AG08395 (cell line): ENCODE measurements at regions not wholly inside any gene's neighbourhood (a gene's known extent, or its start where the extent isn't known, plus 50 kb on each side); places are given as distances from the start of the nearest gene placed in this dataset.
"Not testable (repeated sequence)": the region's sequence is repeated elsewhere in the genome, so short reads cannot be mapped to it uniquely, and the experiment has no call there.

Experiments used
- DNase-seq: peaks from one replicate; pipeline ENCODE4 v3.0.0; 2012; ENCODE audit warnings: mixed read lengths, low spot score

- no peak for DNase-seq
Observed at GRCh38 chrX:11836284-11836683, 78.2 kb downstream of the MSL3 start.

GRCh38 chrX:11837437-11837836, 79.4 kb downstream of the MSL3 start:
- no peak for DNase-seq

- DNase-seq: no peak
Observed at GRCh38 chrX:11864171-11864570, 106.1 kb downstream of the MSL3 start.

GRCh38 chrX:11867610-11868345, 109.7 kb downstream of the MSL3 start:
- DNase-seq: no peak

GRCh38 chrX:11870789-11871188, 112.8 kb downstream of the MSL3 start:
- no peak for DNase-seq

- no peak for DNase-seq
Observed at GRCh38 chrX:11881485-11882170, 123.6 kb downstream of the MSL3 start.

GRCh38 chrX:11886745-11887144, 128.7 kb downstream of the MSL3 start:
- no peak for DNase-seq

GRCh38 chrX:11887175-11887574, 129.1 kb downstream of the MSL3 start:
- DNase-seq: no peak

- no peak for DNase-seq
Observed at GRCh38 chrX:11888421-11888820, 130.4 kb downstream of the MSL3 start.

GRCh38 chrX:11889791-11890190, 131.8 kb downstream of the MSL3 start:
- DNase-seq: no peak

- DNase-seq: no peak
Observed at GRCh38 chrX:11890836-11891514, 132.9 kb downstream of the MSL3 start.

GRCh38 chrX:11893933-11894710, 136.1 kb downstream of the MSL3 start:
- no peak for DNase-seq

- DNase-seq: no peak
Observed at GRCh38 chrX:11899091-11899490, 141.1 kb downstream of the MSL3 start.

GRCh38 chrX:11905933-11906332, 147.9 kb downstream of the MSL3 start:
- DNase-seq: not testable (repeated sequence)

- peak; percentile 9 for DNase-seq
Observed at GRCh38 chrX:11908371-11908770, 150.3 kb downstream of the MSL3 start.

- no peak for DNase-seq
Observed at GRCh38 chrX:11913001-11913400, 155.0 kb downstream of the MSL3 start.

GRCh38 chrX:11929476-11929875, 171.4 kb downstream of the MSL3 start:
- no peak for DNase-seq

- no peak for DNase-seq
Observed at GRCh38 chrX:11932423-11932822, 174.4 kb downstream of the MSL3 start.

GRCh38 chrX:11934089-11934488, 176.1 kb downstream of the MSL3 start:
- DNase-seq: no peak

GRCh38 chrX:11941571-11941970, 183.5 kb downstream of the MSL3 start:
- no peak for DNase-seq

- DNase-seq: peak; percentile 55
Observed at GRCh38 chrX:11944501-11944900, 186.5 kb downstream of the MSL3 start.

GRCh38 chrX:11949291-11949690, 189.0 kb upstream of the FRMPD4 start:
- DNase-seq: no peak
